Left colon (tissue), 2 donors: ENCODE measurements at regions not wholly inside any gene's neighbourhood (a gene's known extent, or its start where the extent isn't known, plus 50 kb on each side); places are given as distances from the start of the nearest gene placed in this dataset.
"Not testable (repeated sequence)": the region's sequence is repeated elsewhere in the genome, so short reads cannot be mapped to it uniquely, and the experiment has no call there.

Experiments
- ATAC-seq: fragments of 200-7000 bp; cut with Tn5 transposase; one replicate; pipeline ENCODE4 v1.9.1; 2020; ENCODE audit warnings: mild to moderate bottlenecking, moderate library complexity
- DNase-seq, 2 donors: peaks; one replicate each; pipeline ENCODE4 v3.0.0-alpha.2; 2020
- intact Hi-C, 2 donors: fragments of 100-400 bp; cut with DNase I in 1 of 2; cut with micrococcal nuclease in 1 of 2; formaldehyde crosslinking; loops; one replicate each; pipeline versions ENCODE4 v1.11.2 to v1.14.0; 2022; cut with DNase I, micrococcal nuclease
- donor health status: DM: no; HTN: no; CAD: no.
- donor health status: DM: yes; HTN: yes; CAD: no.

DNA sequence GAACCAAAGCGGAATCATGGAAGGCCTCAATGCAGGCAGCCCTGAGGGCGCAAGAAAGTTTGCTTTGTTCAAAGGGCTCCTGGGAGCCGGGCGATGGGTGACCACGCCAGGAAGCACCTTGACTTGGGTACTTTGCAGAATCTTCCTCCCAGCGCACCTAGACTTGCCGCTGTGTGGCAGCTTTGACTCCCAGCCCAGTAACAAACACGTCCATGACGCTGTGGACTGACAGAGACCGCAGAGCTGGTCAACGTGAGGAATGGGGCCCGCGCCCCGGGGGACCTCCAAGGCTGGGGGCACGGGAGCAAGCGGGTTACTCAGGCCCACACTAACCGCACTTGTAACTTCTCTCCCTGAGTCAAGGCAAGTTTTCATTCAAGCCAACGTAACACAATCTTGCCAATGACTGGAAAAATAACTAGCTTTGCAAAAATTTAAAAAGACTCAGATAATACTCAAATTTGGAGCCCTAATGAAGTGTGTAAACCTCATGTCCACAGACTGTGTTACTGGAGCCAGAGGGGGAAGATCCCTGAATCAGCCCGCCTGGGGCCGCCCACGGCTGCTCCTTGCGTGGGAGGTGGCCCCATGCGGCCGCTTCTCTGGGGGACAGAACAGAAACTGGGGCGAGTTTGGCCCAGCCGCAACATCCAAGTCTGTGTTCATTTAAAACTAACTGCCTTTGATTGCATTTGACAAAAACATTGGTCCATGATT lies 130.8 kb downstream of the DNAJB6 start:
- DNase-seq: no peak
- intact Hi-C loops: no loop called here
- ATAC-seq: no peak

DNA sequence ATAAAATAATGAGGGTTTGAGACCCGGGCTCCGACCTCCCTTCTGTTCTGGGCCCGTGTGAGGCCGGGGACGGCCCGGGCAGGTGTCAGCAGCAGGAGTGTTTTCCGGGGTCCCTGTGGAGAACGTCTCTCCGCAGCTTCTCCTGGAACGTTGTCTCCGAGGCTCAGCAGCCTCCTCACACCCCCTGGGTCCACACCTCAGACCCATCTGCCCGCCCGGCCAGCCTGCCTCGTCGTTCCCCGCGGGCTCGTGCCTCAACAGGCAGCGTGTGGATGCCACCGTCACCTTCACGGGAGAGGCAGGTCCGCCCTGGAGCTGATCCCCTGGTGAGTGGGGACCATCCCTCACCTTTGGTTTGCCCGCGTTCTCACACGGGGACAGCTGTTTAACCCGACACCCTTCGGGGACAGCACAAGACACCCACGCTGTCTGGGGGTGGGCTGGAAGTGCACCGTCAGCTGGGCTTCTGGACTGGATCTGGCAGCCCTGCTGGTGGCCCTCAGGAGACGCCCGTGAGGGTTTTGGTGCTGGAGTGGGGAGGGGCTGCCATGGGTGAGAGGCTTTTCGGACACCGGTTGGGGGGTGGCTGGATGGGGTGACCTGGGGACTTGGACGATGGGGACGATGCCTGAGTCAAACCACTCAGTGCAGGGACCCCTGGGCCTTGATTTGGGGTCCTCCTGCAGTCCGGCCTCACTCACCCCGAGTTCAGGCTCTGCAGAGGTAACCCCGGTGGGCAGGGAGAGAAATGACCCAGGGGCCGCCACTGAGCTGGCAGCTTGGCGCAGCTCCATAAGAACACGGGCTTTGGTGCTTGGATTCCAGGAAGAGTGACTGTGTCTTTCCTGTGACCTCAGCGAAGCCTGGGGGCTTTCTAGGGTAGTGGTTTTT lies 131.7 kb downstream of the DNAJB6 start:
- ATAC-seq (no peak), DNase-seq (no peak)
- intact Hi-C loops: no loop called here

- no peak for DNase-seq
- ATAC-seq: no peak
- intact Hi-C loops: no loop called here
Measured at GRCh38 chr7:157469181-157470016, 132.6 kb downstream of the DNAJB6 start.

GRCh38 chr7:157470017-157470322 lies 133.2 kb downstream of the DNAJB6 start:
- ATAC-seq: no peak
- intact Hi-C loops: no loop called here
- DNase-seq: no peak

DNA sequence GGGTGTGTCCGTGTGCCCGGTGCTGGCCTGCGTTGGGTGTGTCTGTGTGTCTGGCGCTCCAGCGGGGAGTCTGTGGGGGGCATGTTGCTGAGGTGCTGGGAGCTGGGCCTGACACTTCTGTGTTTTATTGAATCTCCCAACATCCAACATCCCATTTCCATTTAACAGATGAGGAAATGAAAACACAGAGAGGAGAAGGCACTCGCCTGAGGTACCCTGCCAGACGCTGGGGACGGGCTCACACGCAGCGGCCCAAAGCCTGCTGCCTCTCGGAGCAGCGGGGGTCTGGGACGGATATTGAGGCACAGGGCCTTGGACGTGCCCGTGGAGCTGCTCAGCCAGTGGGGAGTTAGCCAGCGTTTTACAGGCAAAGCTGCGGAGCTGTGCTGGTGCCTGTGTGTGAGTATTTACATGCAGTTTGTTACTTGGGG lies 133.9 kb downstream of the DNAJB6 start:
- ATAC-seq (no peak), DNase-seq (no peak)
- intact Hi-C loops: no loop called here

GRCh38 chr7:157471259-157472125 lies 134.7 kb downstream of the DNAJB6 start:
- intact Hi-C loops: no loop called here
- no peak for DNase-seq
- no peak for ATAC-seq

GRCh38 chr7:157472311-157473050 lies 135.7 kb downstream of the DNAJB6 start:
- no peak for ATAC-seq
- intact Hi-C loops: no loop called here
- DNase-seq: no peak

DNA sequence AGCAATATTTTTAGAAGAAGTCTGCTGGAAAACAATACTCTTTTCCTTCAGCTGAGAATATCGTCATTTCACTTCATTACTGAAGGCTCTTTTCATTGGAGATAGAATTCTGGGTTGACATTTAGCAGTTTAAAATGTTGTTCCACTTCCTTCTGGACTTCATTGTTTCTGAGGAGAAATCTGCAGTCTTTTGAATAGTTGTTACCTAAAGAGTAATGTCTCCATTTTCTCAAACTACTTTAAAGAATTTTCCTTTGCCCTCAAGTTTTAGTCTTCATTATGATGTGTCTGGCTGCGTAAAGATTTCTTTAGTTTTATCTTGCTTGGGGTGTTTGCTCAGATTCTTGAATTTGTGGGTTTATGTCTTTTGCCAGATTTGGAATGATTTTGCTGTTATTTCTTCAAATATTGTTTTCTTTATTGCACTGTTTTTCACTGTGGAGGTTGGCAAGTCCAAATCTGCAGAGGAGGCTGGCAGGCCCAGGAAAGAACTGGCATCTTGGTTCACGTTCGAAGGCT lies 136.3 kb downstream of the DNAJB6 start:
- no peak for DNase-seq
- intact Hi-C loops: no loop called here
- ATAC-seq: no peak

DNA sequence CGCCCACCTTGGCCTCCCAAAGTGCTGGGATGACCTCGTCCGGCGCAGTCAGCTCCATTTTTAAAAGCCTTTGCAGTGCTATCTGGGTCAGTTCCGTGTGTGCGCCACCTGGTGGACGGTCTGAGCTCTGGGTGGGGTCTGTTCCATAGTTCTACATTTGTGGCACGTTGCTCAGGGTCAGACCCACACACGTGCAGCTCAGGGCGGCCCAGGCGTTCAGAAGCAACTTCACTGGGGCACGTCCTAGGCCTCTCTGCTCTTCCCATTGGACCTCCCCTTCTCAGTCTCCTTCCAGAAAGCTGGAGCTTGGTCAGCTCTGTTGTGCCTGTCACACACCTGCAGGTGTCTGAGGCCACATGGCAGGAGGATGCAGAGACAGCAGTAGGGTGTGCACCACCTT lies 137.9 kb downstream of the DNAJB6 start:
- intact Hi-C loops: no loop called here
- ATAC-seq: peak; percentile 35
- DNase-seq: peak in 1 of 2 donors; percentile 48

GRCh38 chr7:157475095-157475494 lies 138.3 kb downstream of the DNAJB6 start:
- no peak for DNase-seq
- no peak for ATAC-seq

DNA sequence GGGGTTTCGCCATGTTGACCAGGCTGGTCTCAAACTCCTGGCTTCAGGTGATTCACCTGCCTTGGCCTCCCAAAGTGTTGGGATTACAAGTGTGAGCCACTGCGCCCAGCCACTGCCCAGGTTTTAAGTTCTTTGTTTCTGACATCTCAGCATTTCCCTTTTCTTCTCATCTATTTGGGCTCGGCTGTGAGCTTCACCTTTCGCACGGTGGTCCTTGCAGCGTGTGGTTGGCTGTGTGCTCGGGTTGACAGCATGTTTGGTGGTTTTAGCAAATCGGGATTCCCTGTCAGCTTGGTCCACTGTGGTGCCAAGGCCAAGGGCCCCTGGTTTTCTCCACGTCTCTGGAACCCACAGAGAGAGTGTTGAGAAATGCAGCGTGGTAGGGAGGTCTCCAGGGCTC lies 138.8 kb downstream of the DNAJB6 start:
- no peak for DNase-seq
- no peak for ATAC-seq
- intact Hi-C loops: no loop called here

More at GRCh38 chr7:157475095-157475494, 138.3 kb downstream of the DNAJB6 start:
- intact Hi-C loops: no loop called here

DNA sequence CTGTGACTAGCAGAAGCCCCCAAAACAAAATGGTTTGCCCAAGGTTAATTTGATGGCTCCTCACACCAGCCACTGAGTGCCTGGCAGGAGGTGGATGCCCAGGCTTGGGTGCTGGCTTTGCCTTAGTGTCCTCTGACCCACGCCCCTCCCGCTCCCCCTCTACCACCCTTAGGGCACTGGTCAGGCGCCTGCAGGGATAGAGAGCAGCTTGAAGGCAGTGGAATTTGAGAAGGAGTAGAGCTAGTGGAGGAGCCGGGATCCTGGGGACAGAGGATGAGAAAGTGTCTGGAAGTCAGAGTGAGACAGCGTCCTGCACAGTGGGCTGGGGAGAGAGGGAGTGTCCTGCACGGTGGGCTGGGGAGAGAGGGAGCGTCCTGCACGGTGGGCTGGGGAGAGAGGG lies 139.4 kb downstream of the DNAJB6 start:
- ATAC-seq (no peak), DNase-seq (no peak)
- intact Hi-C loops: no loop called here

DNA sequence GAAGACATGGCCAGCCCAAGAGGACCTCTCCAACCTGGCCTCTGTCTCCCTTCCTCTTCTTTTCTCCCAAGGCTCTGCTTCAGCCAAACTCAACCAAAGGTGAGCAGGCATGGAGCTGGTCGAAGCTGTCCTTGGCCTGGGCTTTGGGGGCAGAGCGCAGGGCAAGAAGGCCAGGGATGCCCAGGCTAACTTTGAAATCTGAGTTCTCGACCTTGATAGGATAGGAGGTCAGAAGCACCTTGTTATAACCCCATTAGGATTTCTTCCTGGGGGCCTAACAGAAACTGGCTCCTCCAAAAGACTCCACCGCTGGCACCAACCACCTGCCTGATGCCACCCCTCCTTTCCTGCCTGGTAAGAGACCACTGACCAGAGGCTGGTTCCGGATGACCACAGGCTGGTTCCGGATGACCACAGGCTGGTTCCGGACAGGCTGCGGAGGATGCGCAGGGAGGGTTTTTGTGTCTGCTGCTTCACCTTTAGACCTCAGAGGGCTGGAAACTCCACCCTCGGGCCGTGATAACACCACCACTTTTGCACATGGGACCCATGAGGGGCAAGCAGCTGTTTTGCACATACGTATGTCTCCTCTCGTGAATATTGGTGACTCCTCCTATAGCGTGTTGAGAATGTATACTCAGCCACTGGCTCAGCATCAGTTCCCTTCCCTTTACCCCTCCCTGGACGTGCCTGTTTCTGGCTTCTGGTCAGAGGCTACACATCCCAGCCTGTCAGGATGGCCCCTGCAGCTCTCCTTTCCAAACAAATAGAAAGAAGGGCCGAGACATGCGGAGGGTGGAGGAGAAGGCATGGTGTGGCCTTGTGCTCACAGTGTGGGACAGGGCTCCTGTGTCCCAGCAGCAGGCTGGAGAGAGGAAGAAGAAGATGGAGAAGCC lies 140.1 kb downstream of the DNAJB6 start:
- ATAC-seq (no peak), DNase-seq (no peak)
- intact Hi-C loops: no loop called here

GRCh38 chr7:157477550-157478212 lies 140.9 kb downstream of the DNAJB6 start:
- no peak for DNase-seq
- intact Hi-C loops: no loop called here
- ATAC-seq: no peak

DNA sequence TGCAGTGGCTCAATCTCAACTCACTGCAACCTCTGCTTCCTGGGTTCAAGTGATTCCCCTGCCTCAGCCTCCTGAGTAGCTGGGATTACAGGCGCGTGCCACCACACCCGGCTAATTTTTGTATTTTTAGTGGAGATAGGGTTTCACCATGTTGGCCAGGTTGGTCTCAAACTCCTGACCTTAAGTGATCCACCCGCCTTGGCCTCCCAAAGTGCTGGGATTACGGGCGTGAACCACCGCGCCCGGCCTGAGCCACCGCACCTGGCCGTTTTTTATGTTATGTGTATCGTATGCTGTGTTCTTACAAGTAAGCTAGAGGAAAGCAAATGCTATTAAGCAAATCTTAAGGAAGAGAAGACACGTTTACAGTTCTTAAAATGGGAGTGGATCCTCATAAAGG lies 141.8 kb downstream of the DNAJB6 start:
- ATAC-seq, intact Hi-C loops, DNase-seq: not testable (repeated sequence)

DNA sequence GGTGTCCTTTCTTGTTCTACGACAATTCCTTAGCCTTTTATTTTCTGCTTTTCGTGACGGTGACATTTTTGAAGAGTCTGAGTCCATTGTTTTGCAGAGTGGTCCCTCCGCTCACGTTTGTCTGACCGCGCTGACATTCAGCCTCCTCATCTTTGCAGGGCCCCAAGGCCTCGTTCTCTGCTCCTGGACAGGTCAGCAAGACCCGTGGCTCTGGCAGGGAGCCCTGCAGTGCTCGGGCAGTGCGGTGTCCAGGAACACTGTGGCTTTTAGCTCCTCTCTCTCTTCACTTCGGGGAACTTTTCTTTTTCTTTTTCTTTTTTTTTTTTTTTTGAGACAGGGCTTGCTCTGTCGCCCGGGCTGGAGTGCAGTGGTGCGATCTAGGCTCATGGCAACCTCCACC lies 142.5 kb downstream of the DNAJB6 start:
- ATAC-seq (no peak), DNase-seq (no peak)
- intact Hi-C loops: no loop called here
